ENCODE measurements at regions not wholly inside any gene's neighbourhood (a gene's known extent, or its start where the extent isn't known, plus 50 kb on each side); places are given as distances from the start of the nearest gene placed in this dataset.

- no peak for DNase-seq
Measured at GRCh38 chr12:84807249-84807648, 105.3 kb downstream of the SLC6A15 start.

DNA sequence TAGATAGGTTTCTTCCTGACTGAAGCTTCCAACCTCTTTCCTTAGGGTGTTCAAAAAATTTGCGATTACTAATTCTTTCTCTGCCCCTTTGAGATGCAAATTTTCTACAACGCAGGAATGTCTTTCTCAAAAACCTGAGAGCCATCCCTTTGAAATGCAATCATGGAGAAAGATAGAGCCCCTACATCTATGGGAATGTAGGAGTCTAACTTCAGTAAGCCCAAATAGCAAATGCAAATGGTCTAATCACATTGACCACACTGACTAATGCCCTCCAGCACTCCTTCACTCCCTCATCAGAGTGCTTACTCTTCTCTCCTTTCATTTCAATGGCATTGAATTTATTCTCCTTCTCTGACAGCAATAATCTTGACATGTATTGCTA lies 107.1 kb downstream of the SLC6A15 start:
- DNase-seq = no peak

GRCh38 chr12:84804691-84805473 lies 107.7 kb downstream of the SLC6A15 start:
- no peak for DNase-seq

DNA sequence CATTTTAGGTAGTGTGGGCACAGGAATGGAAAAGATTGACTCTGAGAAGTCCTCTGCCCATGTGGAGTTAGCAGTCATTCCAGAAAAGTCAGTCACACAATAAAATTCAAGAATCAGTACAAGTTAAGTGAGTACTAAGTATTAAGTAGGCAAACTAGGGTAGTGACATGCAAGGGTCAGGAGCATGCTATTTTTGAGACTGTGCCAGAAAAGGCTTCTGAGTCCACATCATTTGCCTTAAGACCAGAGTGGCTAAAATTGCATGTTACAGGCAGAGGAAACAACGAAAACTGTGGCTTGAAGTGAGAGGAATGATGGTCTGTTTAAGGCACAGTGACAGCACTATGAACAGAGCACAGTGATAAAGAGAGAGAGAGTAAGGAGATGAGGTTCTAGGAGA lies 108.9 kb downstream of the SLC6A15 start:
- DNase-seq = no peak

DNA sequence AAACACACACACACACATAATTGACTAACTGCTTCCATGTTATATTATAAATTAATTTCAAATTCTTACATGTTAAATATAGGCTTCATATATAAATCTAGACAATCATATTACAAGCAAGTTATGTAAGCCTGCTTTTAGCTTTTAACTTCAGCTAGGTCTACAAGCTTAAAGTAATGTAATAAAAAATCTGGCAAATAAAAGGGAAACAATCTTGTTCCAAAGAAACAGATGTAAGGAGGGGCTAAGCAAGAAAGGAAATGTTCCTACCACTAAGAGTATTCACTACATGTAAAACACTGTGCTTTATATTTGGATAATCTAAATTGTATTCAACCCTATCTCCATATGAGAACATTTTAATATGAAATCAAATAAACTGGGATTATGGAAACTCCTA lies 110.4 kb downstream of the SLC6A15 start:
- DNase-seq = no peak

DNA sequence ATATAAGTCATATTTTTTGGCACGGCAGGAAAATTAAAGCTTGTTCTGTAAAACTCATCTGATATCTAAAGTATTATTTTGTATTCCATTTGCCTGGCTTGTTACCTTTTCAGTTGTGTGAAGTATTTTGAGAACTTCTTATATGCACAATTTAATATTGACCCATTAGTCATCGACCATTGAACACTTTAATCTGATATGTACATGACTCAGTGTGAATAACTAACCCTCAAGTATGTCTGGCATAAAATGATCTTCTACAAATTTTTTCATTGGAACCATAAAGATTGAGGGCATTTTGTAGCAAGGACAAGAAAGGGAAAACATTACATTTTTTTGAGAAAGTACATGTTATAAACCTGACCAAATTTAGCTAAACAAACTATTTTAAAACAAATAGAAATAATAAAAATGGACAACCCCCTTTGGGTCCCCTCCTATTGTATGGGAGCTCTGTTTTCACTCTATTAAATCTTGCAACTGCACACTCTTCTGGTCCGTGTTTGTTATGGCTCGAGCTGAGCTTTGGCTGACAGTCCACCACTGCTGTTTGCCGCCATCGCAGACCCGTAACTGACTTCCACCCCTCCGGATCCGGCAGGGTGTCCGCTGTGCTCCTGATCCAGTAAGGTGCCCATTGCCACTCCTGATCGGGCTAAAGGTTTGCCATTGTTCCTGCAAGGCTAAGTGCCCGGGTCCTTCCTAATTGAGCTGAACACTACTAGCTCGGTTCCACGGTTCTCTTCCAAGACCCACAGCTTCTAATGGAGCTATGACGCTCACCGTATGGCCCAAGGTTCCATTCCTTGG lies 118.8 kb downstream of the SLC6A15 start:
- no peak for DNase-seq

GRCh38 chr12:84791444-84791843 lies 121.2 kb downstream of the SLC6A15 start:
- no peak for DNase-seq

DNA sequence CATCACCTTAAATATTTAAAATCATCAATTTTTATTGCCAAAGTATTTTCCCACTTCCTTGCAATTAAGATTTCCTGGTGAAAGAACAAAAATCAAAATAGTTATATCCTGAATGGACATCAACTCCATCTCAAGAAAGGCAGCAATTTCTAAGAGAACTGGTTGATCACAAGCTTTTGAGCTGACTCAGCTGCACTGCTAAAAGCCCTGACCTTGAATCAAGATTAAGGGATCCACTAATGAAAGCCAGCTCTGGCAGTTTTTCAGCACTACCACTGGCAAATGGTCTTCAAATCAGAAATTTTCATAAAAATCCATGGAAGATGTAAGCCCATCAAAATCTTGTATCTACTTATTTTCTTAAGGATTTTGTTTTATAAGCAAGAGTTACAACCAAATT lies 123.4 kb downstream of the SLC6A15 start:
- DNase-seq = no peak

GRCh38 chr12:84787253-84787652 lies 125.3 kb downstream of the SLC6A15 start:
- no peak for DNase-seq

DNA sequence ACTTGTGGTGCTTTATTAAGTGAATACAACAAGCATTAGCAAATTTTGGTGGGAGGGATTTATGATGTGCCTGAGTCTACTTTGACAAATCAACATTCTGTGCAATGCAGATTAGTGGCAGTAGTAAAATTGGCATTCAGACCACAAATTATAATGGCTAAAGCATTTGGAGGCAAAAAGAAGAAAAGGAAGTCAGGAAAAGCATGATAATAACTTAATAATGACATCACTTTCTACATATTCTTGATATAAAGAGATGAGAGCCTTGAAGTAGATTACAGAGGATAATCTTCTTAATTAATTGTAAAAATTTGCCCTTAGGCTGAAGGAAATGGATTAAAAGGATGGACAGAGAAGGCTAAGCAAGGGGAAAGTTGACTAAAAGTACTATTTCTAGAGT lies 126.0 kb downstream of the SLC6A15 start:
- DNase-seq = no peak

GRCh38 chr12:84785951-84786350 lies 126.6 kb downstream of the SLC6A15 start:
- DNase-seq = no peak

GRCh38 chr12:84785281-84785680 lies 127.3 kb downstream of the SLC6A15 start:
- DNase-seq = no peak

GRCh38 chr12:84779169-84779568 lies 133.4 kb downstream of the SLC6A15 start:
- no peak for DNase-seq

GRCh38 chr12:84772281-84772680 lies 140.3 kb downstream of the SLC6A15 start:
- DNase-seq = no peak

DNA sequence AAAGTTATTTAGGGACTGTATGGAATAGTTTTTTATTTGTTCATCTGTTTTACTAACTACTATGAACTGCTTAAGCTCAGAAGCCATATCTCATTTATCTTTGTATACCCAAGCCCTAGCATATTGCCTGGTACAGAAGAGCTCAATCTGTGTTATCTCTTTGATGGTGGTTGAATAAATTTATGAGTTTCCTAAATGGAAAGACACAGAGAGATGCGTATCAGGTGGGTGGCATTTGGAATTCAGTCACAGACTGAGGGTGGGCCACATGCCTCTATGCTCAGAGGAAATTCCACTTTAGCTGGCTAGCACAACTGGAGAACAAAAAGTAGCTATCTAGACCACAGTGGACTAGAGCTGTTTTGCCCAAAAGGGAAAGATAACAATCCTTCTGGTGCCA lies 145.5 kb downstream of the SLC6A15 start:
- no peak for DNase-seq

GRCh38 chr12:84766375-84766774 lies 146.2 kb downstream of the SLC6A15 start:
- no peak for DNase-seq

DNA sequence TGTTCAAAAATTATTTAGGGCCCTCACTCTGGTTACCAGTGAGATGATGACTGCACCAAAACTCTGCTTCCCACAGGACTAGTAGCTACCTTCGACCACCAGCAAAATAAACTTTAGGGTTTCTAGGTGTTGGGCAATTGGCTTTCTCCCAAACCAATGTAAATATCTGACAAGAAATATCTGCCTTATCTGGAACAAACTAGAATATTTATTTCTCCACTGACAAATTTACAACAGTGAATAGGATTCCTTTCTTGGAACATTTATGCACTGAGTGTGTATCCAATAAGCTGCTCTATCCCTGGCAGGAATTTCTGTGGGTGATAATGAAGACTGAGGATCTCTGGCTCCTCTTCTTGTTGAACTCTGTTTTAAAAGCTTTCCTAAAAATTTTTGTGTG lies 148.6 kb downstream of the SLC6A15 start:
- DNase-seq = no peak

- DNase-seq = no peak
Measured at GRCh38 chr12:84763107-84763506, 149.5 kb downstream of the SLC6A15 start.

DNA sequence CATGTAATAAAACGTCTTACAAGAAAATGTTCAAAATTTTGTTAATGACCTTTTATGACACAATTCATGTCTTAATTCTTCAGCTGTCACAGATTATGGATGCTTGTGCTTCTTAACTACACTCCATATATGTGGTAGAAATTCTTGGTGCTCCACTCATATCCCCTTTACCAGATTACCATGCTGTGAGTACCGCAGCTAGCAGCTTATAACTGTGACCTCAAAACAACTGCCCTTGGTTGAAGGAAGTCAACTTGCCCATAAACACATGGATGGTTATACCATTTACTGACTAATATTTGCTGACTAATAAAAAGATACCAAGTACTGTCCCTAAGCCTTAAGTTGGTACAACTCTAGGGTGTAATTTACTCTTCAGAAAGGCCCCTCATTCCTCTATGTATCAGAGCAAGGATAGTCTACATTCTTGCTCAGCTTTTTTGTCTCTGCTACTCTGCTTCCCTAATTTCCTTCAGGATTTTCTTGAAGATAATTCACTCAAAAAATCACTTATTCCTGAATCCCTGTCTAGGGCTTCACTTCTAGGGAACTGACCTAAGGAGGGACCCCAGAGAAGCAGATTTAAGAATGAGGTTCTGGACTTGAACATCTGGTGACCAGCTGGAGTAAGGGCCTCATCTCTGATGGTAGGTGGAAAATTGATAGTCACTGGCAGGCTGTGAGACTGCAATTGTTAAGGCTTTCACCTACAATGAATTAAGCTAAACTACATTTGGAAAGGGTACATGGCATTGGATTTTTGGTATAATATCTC lies 152.3 kb downstream of the SLC6A15 start:
- no peak for DNase-seq

GRCh38 chr12:84757978-84758377 lies 154.6 kb downstream of the SLC6A15 start:
- no peak for DNase-seq

DNA sequence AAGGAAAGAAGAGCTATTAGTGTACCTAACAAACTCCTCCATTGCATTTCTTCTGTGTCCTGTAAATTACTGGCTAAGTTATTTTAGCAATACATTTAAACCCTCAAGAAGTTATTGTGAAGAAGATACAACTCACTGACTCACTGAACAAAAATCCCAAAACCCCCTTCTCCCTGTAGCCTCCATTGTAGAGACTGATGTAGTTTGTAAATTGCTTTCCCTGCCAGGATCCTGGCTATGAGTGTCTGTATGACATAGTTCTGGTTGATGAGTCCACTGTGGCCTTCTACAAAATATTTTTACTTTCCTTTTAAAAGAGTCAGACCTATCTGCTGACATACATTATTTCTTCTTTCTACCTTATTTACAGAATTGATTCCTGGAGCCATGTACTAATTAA lies 155.6 kb downstream of the SLC6A15 start:
- DNase-seq = no peak

DNA sequence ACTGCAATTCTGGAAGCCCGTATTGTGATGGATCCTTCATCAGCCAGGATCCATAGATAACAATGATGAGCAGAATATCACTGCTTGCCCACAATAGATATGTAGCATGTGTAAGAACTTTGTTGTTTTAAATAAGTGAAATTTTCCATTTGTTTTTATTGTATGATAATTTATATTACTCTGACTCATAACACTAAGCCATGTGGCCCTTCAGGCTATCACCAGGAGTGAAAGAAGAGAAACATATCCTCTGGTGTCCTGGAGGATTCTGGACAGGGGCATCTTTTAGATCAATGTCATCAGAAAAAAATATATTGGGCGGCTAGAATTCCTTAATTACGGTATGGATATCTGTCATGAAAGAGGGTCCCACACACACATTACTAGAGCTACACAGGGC lies 167.5 kb downstream of the SLC6A15 start:
- no peak for DNase-seq

GRCh38 chr12:84741692-84742091 lies 170.9 kb downstream of the SLC6A15 start:
- no peak for DNase-seq

- DNase-seq = no peak
Measured at GRCh38 chr12:84741031-84741430, 171.6 kb downstream of the SLC6A15 start.
